CD4-positive, alpha-beta T cell treated with Interleukin-6 for 4 hours (primary cell): ENCODE measurements at regions not wholly inside any gene's neighbourhood (a gene's known extent, or its start where the extent isn't known, plus 50 kb on each side); places are given as distances from the start of the nearest gene placed in this dataset.
"Not testable (repeated sequence)": the region's sequence is repeated elsewhere in the genome, so short reads cannot be mapped to it uniquely, and the experiment has no call there.

ENCODE experiments used
- DNase-seq: peaks from one replicate; pipeline ENCODE4 v3.0.0-alpha.2; 2020; ENCODE audit warnings: mixed read lengths

GRCh38 chr10:2619916-2620315 lies 447.4 kb upstream of the PFKP start:
- DNase-seq = no peak

- no peak for DNase-seq
Observed at GRCh38 chr10:2619472-2619871, 447.9 kb upstream of the PFKP start.

- no peak for DNase-seq
Observed at GRCh38 chr10:2618690-2619089, 448.7 kb upstream of the PFKP start.

- DNase-seq = no peak
Observed at GRCh38 chr10:2616215-2616614, 451.1 kb upstream of the PFKP start.

GRCh38 chr10:2611603-2612002 lies 455.7 kb upstream of the PFKP start:
- no peak for DNase-seq

- no peak for DNase-seq
Observed at GRCh38 chr10:2610946-2611345, 456.4 kb upstream of the PFKP start.

- DNase-seq = no peak
Observed at GRCh38 chr10:2604891-2605290, 462.5 kb upstream of the PFKP start.

- DNase-seq = no peak
Observed at GRCh38 chr10:2599571-2599970, 467.8 kb upstream of the PFKP start.

- DNase-seq = no peak
Observed at GRCh38 chr10:2592360-2593160, 474.8 kb upstream of the PFKP start.

GRCh38 chr10:2589196-2589595 lies 478.2 kb upstream of the PFKP start:
- no peak for DNase-seq

- no peak for DNase-seq
Observed at GRCh38 chr10:2584385-2584784, 483.0 kb upstream of the PFKP start.

- no peak for DNase-seq
Observed at GRCh38 chr10:2576892-2577291, 490.5 kb upstream of the PFKP start.

- no peak for DNase-seq
Observed at GRCh38 chr10:2575460-2575859, 491.9 kb upstream of the PFKP start.

GRCh38 chr10:2572611-2573010 lies 494.7 kb upstream of the PFKP start:
- no peak for DNase-seq

- no peak for DNase-seq
Observed at GRCh38 chr10:2556883-2557282, 510.5 kb upstream of the PFKP start.

GRCh38 chr10:2548071-2548470 lies 519.3 kb upstream of the PFKP start:
- no peak for DNase-seq

GRCh38 chr10:2547606-2548005 lies 519.7 kb upstream of the PFKP start:
- DNase-seq = no peak

GRCh38 chr10:2546894-2547293 lies 520.5 kb upstream of the PFKP start:
- DNase-seq = not testable (repeated sequence)

GRCh38 chr10:2543974-2544373 lies 523.4 kb upstream of the PFKP start:
- no peak for DNase-seq

GRCh38 chr10:2543142-2543886 lies 524.0 kb upstream of the PFKP start:
- no peak for DNase-seq

- DNase-seq = no peak
Observed at GRCh38 chr10:2541176-2541575, 526.2 kb upstream of the PFKP start.

- no peak for DNase-seq
Observed at GRCh38 chr10:2529945-2530344, 537.4 kb upstream of the PFKP start.

- DNase-seq = no peak
Observed at GRCh38 chr10:2525781-2526180, 541.6 kb upstream of the PFKP start.

- no peak for DNase-seq
Observed at GRCh38 chr10:2519139-2519538, 548.2 kb upstream of the PFKP start.
